A673 (cell line): ENCODE measurements at regions not wholly inside any gene's neighbourhood (a gene's known extent, or its start where the extent isn't known, plus 50 kb on each side); places are given as distances from the start of the nearest gene placed in this dataset.

ENCODE experiments used
- BruUV-seq: library from RNA; stranded (reverse); fragments of 400-500 nt; replicated peaks from 2 replicates; lab custom pipeline; 2021; lab: Mats Ljungman, UMichigan
- CTCF ChIA-PET: fragments of 300-600 bp; sonication (Branson Sonifier 250); formaldehyde crosslinking; loops from one replicate; lab custom pipeline; 2022; ENCODE audit warnings: antibody characterized with exemption; lab: Charles Lee
- POLR2A ChIA-PET: fragments of 300-600 bp; sonication (Branson Sonifier 250); formaldehyde crosslinking; loops from one replicate; lab custom pipeline; 2022; ENCODE audit warnings: antibody characterized with exemption; ENCODE audit not compliant: low non-redundant PET; lab: Charles Lee
- DNase-seq: peaks from one replicate; pipeline ENCODE4 v3.0.0-alpha.2; 2015; ENCODE audit warnings: low spot score
- H3K27ac ChIP-seq: fragments of 200-600 bp; sonication (generic); 2 replicates; pipeline ENCODE4 v1.5.1; 2016; ENCODE audit warnings: mixed run types, low read depth, mild to moderate bottlenecking, mixed read lengths, antibody characterized with exemption, low read length; ENCODE audit not compliant: poor library complexity, severe bottlenecking
- H3K27me3 ChIP-seq: fragments of 200-600 bp; sonication (generic); replicated peaks from 2 replicates; pipeline ENCODE4 v1.6.1; 2017; ENCODE audit warnings: mixed run types, low read depth, mild to moderate bottlenecking, mixed read lengths, antibody characterized with exemption, low read length; ENCODE audit not compliant: insufficient read depth, poor library complexity
- H3K36me3 ChIP-seq: fragments of 200-600 bp; sonication (generic); 2 replicates; pipeline ENCODE4 v1.6.1; 2016; ENCODE audit warnings: mixed run types, mild to moderate bottlenecking, mixed read lengths, antibody characterized with exemption, low read length; ENCODE audit not compliant: insufficient read depth, poor library complexity, severe bottlenecking
- H3K4me1 ChIP-seq: fragments of 200-600 bp; sonication (generic); 2 replicates; pipeline ENCODE4 v1.6.1; 2017; ENCODE audit warnings: mixed run types, mild to moderate bottlenecking, mixed read lengths, antibody characterized with exemption, low read length; ENCODE audit not compliant: insufficient read depth, poor library complexity, severe bottlenecking
- H3K4me3 ChIP-seq: fragments of 200-600 bp; sonication (generic); 2 replicates; pipeline ENCODE4 v1.5.1; 2016; ENCODE audit warnings: low read depth, mixed run types, mild to moderate bottlenecking, mixed read lengths, low read length; ENCODE audit not compliant: poor library complexity, severe bottlenecking
- H3K9me3 ChIP-seq: fragments of 200-600 bp; sonication (generic); 2 replicates; pipeline ENCODE4 v1.6.1; 2016; ENCODE audit warnings: mixed run types, low read depth, mild to moderate bottlenecking, mixed read lengths, antibody characterized with exemption, low read length; ENCODE audit not compliant: poor library complexity, severe bottlenecking
- CTCF ChIP-seq: fragments of 300-800, 200-600 bp; sonication (generic); conservative IDR thresholded peaks from 2 replicates; pipeline ENCODE4 v1.5.1; 2017; ENCODE audit warnings: low read depth, mild to moderate bottlenecking, antibody characterized with exemption, low read length, moderate library complexity, mixed read lengths
- EZH2 ChIP-seq: fragments of 200-600 bp; sonication (generic); IDR thresholded peaks from 2 replicates; pipeline ENCODE4 v1.6.1; 2017; ENCODE audit warnings: borderline replicate concordance, low read depth, mild to moderate bottlenecking, mixed read lengths, antibody characterized with exemption, low read length; ENCODE audit not compliant: poor library complexity, severe bottlenecking
- intact Hi-C: fragments of 100-400 bp; cut with micrococcal nuclease; formaldehyde crosslinking; loops from one replicate; pipeline ENCODE4 v1.10.0; 2022; ENCODE audit not compliant: unreplicated experiment

GRCh38 chr3:154783061-154783460 lies 297.1 kb upstream of the MME start:
- no TSS peak for BruUV-seq
- TF ChIP-seq EZH2 (no peak), CTCF (no peak)
- no peaks in the 10 kb centered on the region for H3K36me3 ChIP-seq
- CTCF ChIA-PET: no interaction called here
- H3K4me1 ChIP-seq: peaks cover 10% of the 10 kb centered on the region
- DNase-seq: no peak
- no peak overlapping the region for H3K4me3 ChIP-seq
- POLR2A ChIA-PET: no interaction called here
- H3K9me3 ChIP-seq: no peaks in the 10 kb centered on the region
- intact Hi-C loops: no loop called here
- H3K27me3 ChIP-seq: no peaks in the 10 kb centered on the region
- no peak overlapping the region for H3K27ac ChIP-seq

GRCh38 chr3:154782151-154782550 lies 298.0 kb upstream of the MME start:
- no peaks in the 10 kb centered on the region for H3K27me3 ChIP-seq
- intact Hi-C loops: no loop called here
- POLR2A ChIA-PET: no interaction called here
- no peak overlapping the region for H3K4me3 ChIP-seq
- no peak overlapping the region for H3K27ac ChIP-seq
- no TSS peak for BruUV-seq
- DNase-seq: no peak
- no peaks in the 10 kb centered on the region for H3K36me3 ChIP-seq
- H3K9me3 ChIP-seq: no peaks in the 10 kb centered on the region
- TF ChIP-seq CTCF (no peak), EZH2 (no peak)
- CTCF ChIA-PET: no interaction called here
- H3K4me1 ChIP-seq: peaks cover 10% of the 10 kb centered on the region

GRCh38 chr3:154781595-154781994 lies 298.5 kb upstream of the MME start:
- peaks cover 6% of the 10 kb centered on the region for H3K4me1 ChIP-seq
- no peaks in the 10 kb centered on the region for H3K27me3 ChIP-seq
- no peak overlapping the region for H3K27ac ChIP-seq
- BruUV-seq: no TSS peak
- no peak for DNase-seq
- H3K9me3 ChIP-seq: no peaks in the 10 kb centered on the region
- ChIA-PET POLR2A (no interaction called here), CTCF (no interaction called here)
- intact Hi-C loops: no loop called here
- no peak overlapping the region for H3K4me3 ChIP-seq
- no peaks in the 10 kb centered on the region for H3K36me3 ChIP-seq
- TF ChIP-seq CTCF (no peak), EZH2 (no peak)
